Fibroblast of peridontal ligament (primary cell): ENCODE measurements at regions not wholly inside any gene's neighbourhood (a gene's known extent, or its start where the extent isn't known, plus 50 kb on each side); places are given as distances from the start of the nearest gene placed in this dataset.

Experiments used
- DNase-seq: peaks from one replicate; pipeline ENCODE4 v3.0.0-alpha.2; 2010; ENCODE audit errors: extremely low read depth

- DNase-seq: no peak
These were observed 52.8 kb upstream of the MEIS1 start for GRCh38 chr2:66382091-66382490.

DNA sequence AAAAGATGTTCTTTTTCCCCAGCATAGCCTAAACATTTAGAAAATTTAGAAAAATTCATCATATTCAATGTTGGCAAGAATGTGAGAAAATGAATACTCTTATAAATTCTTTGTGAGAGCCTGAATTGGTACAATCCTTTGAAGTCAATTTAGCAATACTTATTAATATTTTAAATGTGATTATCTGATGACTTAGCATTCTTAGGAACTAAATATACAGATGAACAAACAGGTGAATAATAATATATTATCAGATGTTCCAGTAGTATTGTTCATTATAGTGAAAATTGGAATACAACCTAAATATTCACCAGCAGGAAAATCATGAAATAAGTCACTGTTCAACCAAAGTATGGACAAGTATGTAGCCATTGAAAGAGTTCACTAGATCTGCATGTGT, 55.5 kb upstream of the MEIS1 start:
- no peak for DNase-seq

GRCh38 chr2:66377832-66378231, 57.1 kb upstream of the MEIS1 start:
- no peak for DNase-seq

GRCh38 chr2:66370824-66371223, 64.1 kb upstream of the MEIS1 start:
- no peak for DNase-seq

GRCh38 chr2:66366619-66367018, 68.3 kb upstream of the MEIS1 start:
- no peak for DNase-seq

- DNase-seq: no peak
These were observed 70.2 kb upstream of the MEIS1 start for GRCh38 chr2:66364495-66365333.

GRCh38 chr2:66362701-66363100, 72.2 kb upstream of the MEIS1 start:
- DNase-seq: no peak

GRCh38 chr2:66346231-66346664, 88.7 kb upstream of the MEIS1 start:
- no peak for DNase-seq

- DNase-seq: no peak
These were observed 90.8 kb upstream of the MEIS1 start for GRCh38 chr2:66344087-66344663.

- DNase-seq: no peak
These were observed 91.7 kb upstream of the MEIS1 start for GRCh38 chr2:66343259-66343658.

GRCh38 chr2:66340521-66340920, 94.4 kb upstream of the MEIS1 start:
- DNase-seq: no peak

DNA sequence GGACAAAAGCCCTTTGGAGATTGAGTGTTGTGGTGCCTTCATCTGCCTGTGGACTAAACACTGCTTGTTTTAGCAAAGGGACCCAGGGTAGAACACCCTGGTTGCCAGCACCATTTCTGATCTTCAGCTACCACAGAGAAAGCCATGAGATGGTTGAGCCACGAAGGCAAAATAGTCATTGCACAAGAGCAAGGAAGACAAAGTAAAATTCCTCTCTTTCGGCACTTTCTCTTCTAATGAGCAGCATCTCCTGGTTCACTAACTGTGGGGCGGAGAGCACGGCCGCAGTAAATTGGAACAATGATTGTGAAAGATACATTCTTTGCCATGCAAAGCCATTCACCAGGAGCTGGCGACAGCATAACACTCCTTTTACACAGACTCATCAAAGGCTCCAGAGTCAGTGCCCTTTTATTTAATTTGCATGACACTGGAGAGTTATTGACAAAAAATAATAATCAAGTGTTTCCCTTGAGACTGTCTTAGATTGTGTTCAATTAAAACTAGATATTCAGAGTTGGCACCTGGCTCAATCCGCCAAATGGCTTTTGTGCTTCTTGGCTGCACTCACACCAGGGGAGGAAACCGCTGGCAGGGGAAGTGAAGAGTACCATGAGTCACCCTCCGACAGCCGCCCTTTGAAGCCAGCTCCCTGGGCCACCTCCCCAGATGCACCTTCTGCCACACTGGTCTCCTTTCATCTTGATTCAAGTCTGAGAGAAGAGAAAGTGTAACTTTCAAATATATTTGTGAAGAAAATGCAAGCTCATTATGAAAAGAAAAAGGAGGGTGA, 100.5 kb upstream of the MEIS1 start:
- no peak for DNase-seq

DNA sequence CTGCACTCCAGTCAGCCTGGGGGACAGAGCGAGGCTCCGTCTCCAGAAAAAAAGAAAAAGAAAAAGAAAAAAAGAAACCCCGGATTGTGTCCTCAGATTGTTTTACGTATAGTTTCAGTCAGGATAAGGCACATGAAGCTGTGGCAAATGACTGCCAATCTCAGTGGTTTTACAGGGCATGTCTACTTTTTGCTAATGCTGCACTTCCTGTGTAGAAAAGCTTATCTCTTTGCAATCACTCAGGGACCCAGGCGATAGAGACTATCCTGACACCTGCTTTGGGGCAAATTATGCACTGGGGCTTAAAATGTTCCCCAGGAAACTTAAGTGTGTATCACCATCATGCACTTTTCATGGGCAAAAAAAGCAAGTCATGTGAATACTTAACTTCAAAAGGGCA, 103.7 kb upstream of the MEIS1 start:
- DNase-seq: no peak

GRCh38 chr2:66329081-66329605, 105.8 kb upstream of the MEIS1 start:
- DNase-seq: no peak

GRCh38 chr2:66327066-66327740, 107.7 kb upstream of the MEIS1 start:
- no peak for DNase-seq

DNA sequence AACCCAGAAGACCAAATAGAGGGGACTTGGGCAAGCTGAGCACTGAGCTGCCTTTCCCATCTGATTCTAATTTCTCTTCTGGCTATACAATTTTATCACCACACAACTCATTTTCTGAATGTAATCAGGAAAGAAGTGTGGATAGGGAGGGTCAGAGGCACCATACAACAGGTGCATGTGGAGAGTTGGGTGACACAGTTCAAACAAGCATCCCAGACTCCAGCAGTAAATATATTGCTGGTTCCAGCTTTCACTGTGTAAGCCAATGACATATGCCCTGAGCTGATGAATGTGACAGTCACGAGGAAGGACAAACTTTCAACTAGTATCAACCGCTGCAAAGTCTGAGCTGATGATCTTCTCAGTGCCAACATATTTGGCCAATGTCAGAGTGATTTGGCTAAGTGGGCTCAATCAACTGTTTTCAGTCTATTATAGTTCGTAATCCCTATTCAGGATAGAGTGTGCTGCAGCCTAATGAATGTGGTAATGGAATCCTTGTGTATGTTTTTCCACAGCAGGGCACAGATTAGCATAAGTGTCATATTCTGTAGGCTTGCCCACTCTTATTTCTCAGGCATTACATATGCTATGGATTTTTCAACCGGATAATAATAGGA, 109.9 kb upstream of the MEIS1 start:
- DNase-seq: no peak

DNA sequence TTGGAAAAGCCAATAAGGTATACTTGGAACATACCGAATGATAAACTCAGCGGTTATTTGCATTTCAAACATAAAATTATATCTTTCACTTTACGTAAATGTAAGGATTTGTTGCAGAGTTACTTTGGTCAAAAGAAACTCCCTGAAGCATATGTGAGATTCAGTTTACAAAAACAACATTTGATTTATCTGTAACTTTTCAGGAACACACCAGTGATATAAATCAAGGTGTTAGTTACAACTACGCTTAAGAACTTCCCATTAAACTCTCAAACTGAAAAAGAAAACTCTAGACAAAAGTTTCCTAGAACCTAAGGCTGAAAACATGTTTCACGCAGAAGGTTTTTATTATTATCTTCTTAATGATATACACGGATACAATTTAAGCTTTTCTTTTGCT, 110.6 kb upstream of the MEIS1 start:
- no peak for DNase-seq

DNA sequence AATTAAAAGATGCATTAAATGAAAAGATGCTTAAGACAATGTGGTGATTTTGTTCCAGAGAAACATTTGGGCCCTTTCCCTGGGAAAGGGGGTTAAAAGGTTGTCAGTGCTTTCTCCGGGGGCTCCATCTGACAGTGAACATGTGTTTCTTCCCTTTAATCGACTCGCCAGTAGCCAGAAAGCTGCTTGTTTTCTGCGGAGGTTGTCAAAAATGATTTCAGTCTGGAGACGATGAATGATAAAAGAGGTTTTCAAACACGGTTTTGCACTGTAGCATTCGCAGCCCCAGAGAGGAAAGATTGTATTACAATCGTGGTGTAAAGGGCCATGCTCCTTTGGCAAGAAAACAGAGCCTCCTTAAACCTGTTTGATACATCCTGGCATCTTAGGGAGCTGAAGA, 111.5 kb upstream of the MEIS1 start:
- DNase-seq: no peak

DNA sequence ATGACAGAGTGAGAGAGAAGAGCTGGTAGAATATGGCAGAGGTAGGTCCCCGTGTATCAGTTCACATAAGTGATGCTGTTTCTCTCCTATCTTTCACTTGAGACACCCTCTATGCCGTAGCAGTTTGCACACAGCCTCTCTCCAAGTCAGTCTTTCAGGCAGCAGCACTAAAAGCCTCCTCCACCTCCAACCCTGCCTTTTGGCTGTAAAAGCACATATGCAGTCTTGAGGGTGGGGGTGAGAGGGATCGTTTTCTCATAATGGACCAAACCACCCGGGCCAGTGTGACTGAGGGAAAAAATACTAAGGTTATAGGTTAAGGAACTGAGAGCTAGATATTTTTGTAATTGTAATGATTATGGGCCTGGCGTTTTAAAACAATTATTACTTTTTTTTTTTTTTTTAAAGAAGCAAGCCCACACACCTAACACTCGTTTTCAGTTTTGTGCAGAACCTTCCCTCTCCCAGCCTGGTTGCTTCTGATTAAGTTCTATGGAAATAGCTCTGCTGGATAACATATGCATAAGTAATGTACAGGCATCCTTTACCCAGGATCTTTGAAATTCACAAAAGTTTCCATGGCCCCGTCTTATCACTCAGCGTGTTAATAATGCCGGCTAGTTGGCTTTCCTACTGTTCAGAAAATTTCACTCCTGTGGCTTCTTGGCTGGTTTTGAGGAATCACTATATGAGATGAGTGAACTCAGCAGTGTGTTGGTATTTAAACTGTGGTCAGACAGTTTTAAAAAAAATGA, 112.2 kb upstream of the MEIS1 start:
- no peak for DNase-seq

DNA sequence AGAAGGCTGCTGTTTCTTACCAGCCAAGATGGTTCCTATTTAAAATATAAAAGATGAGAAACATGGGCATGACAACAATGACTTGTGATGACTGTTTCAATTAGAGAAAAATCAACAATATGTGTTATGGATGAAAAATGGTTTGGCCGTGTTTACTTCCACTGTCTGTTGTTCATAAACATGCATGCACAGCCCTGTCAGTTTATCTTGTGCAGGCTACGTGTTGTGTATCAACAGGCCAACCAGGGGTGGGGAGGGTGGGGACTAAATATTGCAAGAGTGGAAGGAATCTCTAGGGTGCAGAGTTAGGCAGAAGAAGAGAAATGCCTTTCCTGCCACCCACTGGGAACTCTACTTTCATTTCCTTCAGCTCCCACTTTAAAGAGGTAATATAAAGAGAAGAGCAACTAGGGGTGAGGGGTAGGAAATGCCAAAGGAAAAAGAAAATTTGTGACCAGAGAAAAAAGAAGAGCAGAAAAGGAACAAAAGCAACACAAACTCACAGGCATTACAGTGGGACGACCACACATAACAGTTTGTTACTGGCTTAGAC, 116.8 kb upstream of the MEIS1 start:
- DNase-seq: no peak
